GM15510 (cell line): ENCODE measurements at regions not wholly inside any gene's neighbourhood (a gene's known extent, or its start where the extent isn't known, plus 50 kb on each side); places are given as distances from the start of the nearest gene placed in this dataset.

Source experiments
- POLR2A ChIP-seq: IDR thresholded peaks from 3 replicates; pipeline ENCODE4 v1.6.1; 2011; ENCODE audit warnings: borderline replicate concordance; ENCODE audit not compliant: insufficient read length; ENCODE audit errors: extremely low read depth

- TF ChIP-seq POLR2A: no peak
Measured at GRCh38 chr12:131436922-131437705, 273.8 kb upstream of the SFSWAP start.

GRCh38 chr12:131437706-131438492 is 273.0 kb upstream of the SFSWAP start:
- TF ChIP-seq POLR2A: no peak

DNA sequence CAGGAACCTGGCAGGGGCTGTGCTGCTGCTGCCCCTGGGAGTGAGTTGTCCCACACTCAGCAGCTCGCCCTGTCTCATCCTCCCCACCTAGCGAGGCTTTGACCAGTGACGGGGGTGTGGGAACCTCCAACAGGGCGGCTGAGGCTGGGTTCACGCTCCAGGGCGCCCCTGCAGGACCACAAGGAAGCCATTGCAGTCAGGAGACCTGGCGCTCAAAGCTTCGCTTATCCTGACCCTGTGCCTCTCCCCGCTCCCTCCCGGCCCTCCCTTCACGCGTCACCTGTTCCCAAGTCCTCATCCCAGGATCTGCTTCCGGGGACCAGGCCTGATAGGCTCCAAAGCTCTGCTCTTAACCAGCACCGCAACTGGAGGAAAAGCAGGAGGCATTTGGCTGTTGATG is 272.0 kb upstream of the SFSWAP start:
- no peak for TF ChIP-seq POLR2A

DNA sequence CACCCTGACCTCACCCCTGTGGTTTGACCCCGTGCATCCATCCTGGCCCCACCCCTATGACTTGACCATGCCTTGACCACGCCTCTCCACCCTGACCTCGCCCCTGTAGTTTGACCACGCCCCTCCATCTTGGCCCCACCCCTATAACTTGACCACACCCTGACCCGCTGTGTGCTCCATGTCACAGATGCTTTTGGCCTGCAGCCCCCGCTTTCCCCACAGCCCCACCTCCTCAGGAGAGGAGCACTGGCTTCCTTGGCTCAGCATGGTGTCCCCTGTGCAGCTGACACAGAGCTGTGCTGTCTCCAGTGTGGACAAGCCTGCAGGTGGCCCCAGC is 269.9 kb upstream of the SFSWAP start:
- no peak for TF ChIP-seq POLR2A

- no peak for TF ChIP-seq POLR2A
Measured at GRCh38 chr12:131441638-131442336, 269.1 kb upstream of the SFSWAP start.

DNA sequence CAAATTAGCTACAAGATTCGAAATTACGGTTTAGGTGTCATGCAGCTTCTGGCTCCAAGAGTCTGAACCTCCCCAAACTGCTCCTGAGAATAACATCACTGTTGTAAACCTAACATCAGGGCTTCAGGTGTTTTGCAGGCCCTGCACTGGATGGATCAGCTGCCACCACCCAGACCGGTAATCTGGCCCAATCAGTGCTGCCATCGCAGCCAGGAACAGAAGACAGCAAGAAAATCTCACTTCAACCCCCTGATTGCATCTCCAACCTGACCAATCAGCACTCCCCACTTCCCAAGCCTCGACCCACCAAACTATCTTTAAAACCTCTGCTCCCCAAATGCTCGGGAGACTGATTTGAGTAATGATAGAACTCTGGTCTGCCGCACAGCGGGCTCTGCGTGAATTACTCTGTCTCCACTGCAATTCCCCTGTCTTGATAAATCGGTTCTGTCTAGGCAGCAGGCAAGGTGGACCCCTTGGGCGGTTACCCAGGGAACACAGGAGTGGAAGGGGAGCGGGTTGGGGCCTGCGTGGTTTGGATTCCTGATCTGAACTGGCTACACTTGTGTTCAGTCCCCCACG is 268.5 kb upstream of the SFSWAP start:
- no peak for TF ChIP-seq POLR2A

GRCh38 chr12:131443019-131444000 is 267.6 kb upstream of the SFSWAP start:
- no peak for TF ChIP-seq POLR2A

DNA sequence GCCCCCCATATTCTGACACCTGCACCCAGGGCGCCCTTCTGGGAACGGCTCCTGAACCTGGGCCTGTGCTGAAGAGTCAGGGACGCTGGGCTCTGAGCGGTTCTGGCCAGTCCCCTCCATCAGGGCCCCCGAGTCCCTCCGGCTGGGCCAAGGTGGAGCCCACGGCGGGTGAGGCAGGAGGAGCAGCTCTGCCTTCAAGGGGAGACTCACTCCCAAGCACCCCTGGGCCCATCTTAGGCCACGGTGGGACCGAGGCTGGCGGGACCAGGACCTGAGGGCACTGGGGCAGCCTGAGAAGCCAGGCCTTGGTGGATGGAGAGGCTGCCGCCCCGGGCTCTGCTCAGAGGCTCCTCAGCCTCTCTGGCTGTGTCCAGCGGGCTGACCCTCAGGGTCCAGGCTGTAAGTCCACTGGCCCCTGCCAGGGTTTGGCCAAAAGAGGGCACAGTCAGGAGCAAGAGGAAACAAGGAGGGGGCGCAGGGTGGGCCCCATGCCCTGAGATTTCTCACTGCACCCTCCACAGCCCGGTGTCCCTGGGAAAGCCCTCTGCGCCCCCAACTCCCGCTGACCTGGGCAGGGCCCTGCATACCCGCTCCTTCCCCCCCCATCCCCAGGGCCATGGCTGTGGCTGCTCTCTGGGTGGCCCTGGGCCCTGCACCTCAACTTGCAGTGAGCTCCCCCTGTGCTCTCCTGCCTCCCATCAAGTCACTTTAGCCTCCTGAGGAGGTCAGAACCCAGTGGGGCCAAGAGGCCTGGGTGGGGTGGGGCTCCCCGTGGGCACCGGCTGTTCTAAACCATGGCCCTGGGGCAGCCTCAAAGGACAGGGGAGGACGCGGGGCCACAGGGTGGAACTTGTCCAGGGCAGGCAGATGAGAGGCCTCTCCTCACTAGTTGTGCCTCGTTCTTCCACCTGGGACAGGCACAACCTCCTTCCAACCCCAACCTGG is 266.4 kb upstream of the SFSWAP start:
- no peak for TF ChIP-seq POLR2A

DNA sequence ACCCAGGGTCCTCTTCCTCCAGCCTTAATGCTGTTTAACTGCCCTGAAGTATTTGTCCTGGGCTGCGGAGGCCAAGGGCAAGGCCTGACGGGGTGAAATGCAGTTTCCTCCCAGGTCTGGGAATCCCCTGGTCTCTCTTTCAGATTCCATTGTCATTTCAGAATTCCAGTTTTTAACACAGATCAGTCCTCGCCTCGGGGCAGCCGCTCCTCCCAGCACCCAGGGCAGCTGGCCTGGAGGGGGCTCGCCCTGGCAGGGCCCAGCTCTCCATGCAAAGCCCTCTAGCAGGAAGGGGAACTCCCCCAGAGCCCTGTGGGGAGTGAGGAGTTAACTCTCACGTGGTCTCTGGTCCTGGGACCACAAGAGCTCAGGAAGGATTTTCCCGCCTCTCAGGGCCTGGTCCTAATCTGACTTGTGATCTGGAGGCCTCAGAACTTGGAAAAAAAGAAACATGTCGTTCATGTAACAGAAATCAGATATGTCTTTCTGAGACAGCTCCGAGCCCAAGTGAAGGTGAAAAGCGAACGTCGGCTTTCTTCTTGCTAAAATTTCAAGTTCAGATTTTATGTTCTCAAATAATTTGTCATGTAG is 265.6 kb upstream of the SFSWAP start:
- no peak for TF ChIP-seq POLR2A

- TF ChIP-seq POLR2A: no peak
Measured at GRCh38 chr12:131445795-131446194, 265.1 kb upstream of the SFSWAP start.

DNA sequence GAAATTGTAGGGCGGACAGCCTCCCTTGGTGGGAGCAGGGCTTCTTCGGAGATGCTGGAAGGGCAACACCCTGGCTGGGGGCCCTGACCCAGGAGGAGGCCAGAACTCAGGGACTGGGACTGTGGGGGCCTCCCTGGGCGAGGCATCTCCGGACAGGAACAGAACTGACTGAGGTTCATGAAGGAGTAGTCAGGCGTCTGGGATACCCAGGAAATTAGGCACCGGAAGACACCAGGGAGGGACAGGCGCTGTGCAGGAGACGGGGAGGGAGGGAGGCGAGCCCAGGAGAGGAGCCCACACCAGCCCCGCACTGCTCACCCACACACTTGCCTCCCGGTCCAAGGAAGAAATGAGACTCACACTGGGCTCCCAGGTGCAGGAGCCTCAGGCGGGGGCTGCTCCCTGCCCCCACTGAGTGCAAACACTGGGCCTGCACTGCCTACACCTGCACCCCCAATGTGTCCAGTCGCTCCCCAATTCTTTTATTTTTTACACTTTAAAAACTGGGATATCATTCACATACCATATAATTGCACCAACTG is 262.6 kb upstream of the SFSWAP start:
- no peak for TF ChIP-seq POLR2A

DNA sequence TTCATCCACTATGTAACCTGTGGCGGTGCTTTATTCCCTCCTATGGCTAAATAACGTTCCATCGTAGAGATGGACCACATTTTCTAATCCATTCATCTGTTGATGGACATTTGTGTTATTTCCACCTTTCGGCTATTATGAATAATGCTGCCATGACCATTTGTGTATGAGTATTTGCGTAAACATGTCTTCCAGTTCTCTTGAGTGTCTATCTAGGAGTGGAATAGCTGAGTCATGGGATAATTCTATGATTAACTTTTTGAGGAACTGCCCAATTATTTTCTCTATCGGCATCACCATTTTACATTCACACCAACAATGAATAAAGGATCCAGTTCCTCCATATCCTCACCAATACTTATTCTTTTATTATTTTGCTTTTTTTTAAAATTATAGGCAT is 261.9 kb upstream of the SFSWAP start:
- no peak for TF ChIP-seq POLR2A
